ENCODE measurements at regions not wholly inside any gene's neighbourhood (a gene's known extent, or its start where the extent isn't known, plus 50 kb on each side); places are given as distances from the start of the nearest gene placed in this dataset.

DNA sequence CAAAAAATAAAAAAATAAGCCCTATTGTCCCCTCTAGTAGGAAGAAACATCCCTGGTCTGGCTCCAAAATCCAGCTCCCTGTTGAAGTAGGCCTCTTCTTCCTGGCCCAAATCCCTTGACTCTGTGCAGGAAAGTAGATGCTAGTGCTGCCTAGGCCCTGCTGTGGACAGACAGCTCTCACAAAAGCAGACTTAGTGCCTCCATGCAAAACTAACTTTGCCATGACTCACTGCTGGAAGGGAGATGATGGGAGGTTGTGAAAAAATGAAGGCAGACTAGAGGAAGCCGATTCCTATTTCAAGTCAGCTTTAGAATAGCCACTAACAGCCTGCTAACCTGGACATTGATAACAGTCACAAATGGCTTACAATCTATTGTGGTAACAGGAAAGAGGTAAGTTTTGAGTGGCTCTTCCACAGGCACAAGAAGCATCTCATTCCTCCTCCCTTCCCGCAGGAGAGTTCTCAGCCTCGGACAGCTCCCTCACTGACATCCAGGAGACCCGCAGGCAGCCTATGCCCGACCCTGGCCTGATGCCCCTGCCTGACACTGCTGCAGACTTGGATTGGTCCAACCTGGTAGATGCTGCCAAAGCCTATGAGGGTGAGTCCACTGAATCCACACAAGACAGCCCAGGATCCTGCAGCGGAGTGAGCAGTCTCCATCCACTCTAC, 198.9 kb upstream of the RGS6 start (continued):
- no peak for TF ChIP-seq IFI16 (CRISPR knock-in tag; IDR thresholded peaks at IDR 0.05)
- no peak for TF ChIP-seq ZMIZ1 (IDR thresholded peaks at IDR 0.05; ENCODE audit: low read depth in 2 of 2, low read length in 2 of 2)

GRCh38 chr14:71734076-71734475, 198.2 kb upstream of the RGS6 start:
- no peaks in the 10 kb centered on the region for H4K20me1 ChIP-seq (replicated peaks; ENCODE audit: control insufficient read depth, insufficient read depth, low read length)
- H3K27ac ChIP-seq (ENCODE audit: extremely low read depth, low read depth, low read length): no peak overlapping the region
- no peak overlapping the region for H3K9ac ChIP-seq (ENCODE audit: insufficient read depth in 1 of 2, low read depth in 2 of 2, low read length in 2 of 2)
- no peaks in the 10 kb centered on the region for H3K79me2 ChIP-seq (ENCODE audit: control insufficient read depth, insufficient read depth, low read length)
- no peak overlapping the region for H2AFZ ChIP-seq (ENCODE audit: low read depth, low read length)
- H3K9me1 ChIP-seq (ENCODE audit: control insufficient read depth, insufficient read depth, low read length): no peaks in the 10 kb centered on the region
- H3K4me1 ChIP-seq (replicated peaks in 1 of 2; ENCODE audit: control insufficient read depth in 2 of 2, insufficient read depth in 2 of 2, low read length in 2 of 2): no peaks in the 10 kb centered on the region
- peaks cover 9% of the 10 kb centered on the region; the same call in 1 of the 3 replicates for H3K36me3 ChIP-seq (ENCODE audit: control insufficient read depth, insufficient read depth, low read length)
- ChIA-PET CTCF (ENCODE audit: low intra/inter-chr PET ratio) (no interaction called here), POLR2A (no interaction called here)
- DNase-seq (ENCODE audit: extremely low read depth in 1 of 4, low spot score in 3 of 4) (no peak), ATAC-seq (no peak), FAIRE-seq (no peak)
- WGBS (ENCODE audit: insufficient coverage, low coverage, missing lambda C conversion rate): 88% methylated on average over 9 of the region's 14 CpGs
- TF ChIP-seq YBX1 (IDR thresholded peaks at IDR 0.05): no peak
- TF ChIP-seq SP1 (CRISPR knock-in tag; IDR thresholded peaks at IDR 0.05): no peak
- no peak for TF ChIP-seq CHD1 (IDR thresholded peaks at IDR 0.05; ENCODE audit: low read length)
- TF ChIP-seq NCOA2 (IDR thresholded peaks at IDR 0.05; ENCODE audit: partially characterized antibody in 2 of 2): no peak
- TF ChIP-seq ZNF197 (CRISPR knock-in tag; IDR thresholded peaks at IDR 0.05; ENCODE audit: low read depth): no peak
- no peak for TF ChIP-seq ZNF766 (CRISPR knock-in tag; conservative IDR thresholded peaks at IDR 0.05)
- TF ChIP-seq CBFB (CRISPR knock-in tag; IDR thresholded peaks at IDR 0.05): no peak
- no peak for TF ChIP-seq SRSF7 (optimal IDR thresholded peaks at IDR 0.05; ENCODE audit: low read depth, low read length)
- TF ChIP-seq ESRRB (CRISPR knock-in tag; IDR thresholded peaks at IDR 0.05; ENCODE audit: borderline replicate concordance): no peak
- no peak for TF ChIP-seq DPF2 (IDR thresholded peaks at IDR 0.05)
- TF ChIP-seq CAMTA2 (CRISPR knock-in tag; conservative IDR thresholded peaks at IDR 0.05): no peak
- in situ Hi-C loops (cut with MboI) (no loop called here), intact Hi-C loops (cut with micrococcal nuclease) (no loop called here)
- no TSS peak for BruUV-seq (replicated peaks)
- no peaks in the 10 kb centered on the region for H3K9me3 ChIP-seq (replicated peaks; ENCODE audit: control insufficient read depth, insufficient read depth, low read depth, low read length)
- no peaks in the 10 kb centered on the region for H3K27me3 ChIP-seq (ENCODE audit: control insufficient read depth in 2 of 2, insufficient read depth in 2 of 2, low read length in 2 of 2)
- no peak overlapping the region for H3K4me2 ChIP-seq (ENCODE audit: insufficient read depth, low read length)
- H3K4me3 ChIP-seq: no peak overlapping the region

Data from K562 (cell line).